ENCODE measurements at regions not wholly inside any gene's neighbourhood (a gene's known extent, or its start where the extent isn't known, plus 50 kb on each side); places are given as distances from the start of the nearest gene placed in this dataset.

GRCh38 chr4:177512646-177513045 is 70.4 kb upstream of the AGA start:
- TF ChIP-seq POLR2A (IDR thresholded peaks at IDR 0.05; ENCODE audit: low read length) (no peak), GATA1 (IDR thresholded peaks at IDR 0.05; ENCODE audit: low read depth, low read length) (no peak)

Data from erythroblast (primary cell).